SHP77 (cell line): ENCODE measurements at regions not wholly inside any gene's neighbourhood (a gene's known extent, or its start where the extent isn't known, plus 50 kb on each side); places are given as distances from the start of the nearest gene placed in this dataset.

Source experiments
- DNase-seq, 2 experiments: peaks; one replicate each; lab custom pipeline; 2025; lab: John Stamatoyannopoulos, UW

- no peak for DNase-seq
These were observed 464.6 kb upstream of the PKN2 start for GRCh38 chr1:88219521-88219920.

GRCh38 chr1:88221411-88221810 is 462.7 kb upstream of the PKN2 start:
- no peak for DNase-seq

- no peak for DNase-seq
These were observed 459.2 kb upstream of the PKN2 start for GRCh38 chr1:88224906-88225305.

- no peak for DNase-seq
These were observed 456.0 kb upstream of the PKN2 start for GRCh38 chr1:88228114-88228513.

- DNase-seq, result no peak
These were observed 453.9 kb upstream of the PKN2 start for GRCh38 chr1:88230126-88230525.

- DNase-seq, result no peak
These were observed 447.0 kb upstream of the PKN2 start for GRCh38 chr1:88237058-88237457.

- DNase-seq, result no peak
These were observed 444.9 kb upstream of the PKN2 start for GRCh38 chr1:88239205-88239604.

- no peak for DNase-seq
These were observed 436.4 kb upstream of the PKN2 start for GRCh38 chr1:88247666-88248065.

GRCh38 chr1:88250915-88251314 is 433.2 kb upstream of the PKN2 start:
- DNase-seq, result no peak

- DNase-seq, result no peak
These were observed 431.3 kb upstream of the PKN2 start for GRCh38 chr1:88252745-88253144.

GRCh38 chr1:88265606-88266005 is 418.5 kb upstream of the PKN2 start:
- DNase-seq, result no peak

- DNase-seq, result no peak
These were observed 418.0 kb upstream of the PKN2 start for GRCh38 chr1:88266051-88266450.

- DNase-seq, result no peak
These were observed 411.9 kb upstream of the PKN2 start for GRCh38 chr1:88272216-88272615.

GRCh38 chr1:88274431-88274830 is 409.6 kb upstream of the PKN2 start:
- no peak for DNase-seq

GRCh38 chr1:88275259-88275862 is 408.7 kb upstream of the PKN2 start:
- no peak for DNase-seq

GRCh38 chr1:88276163-88276562 is 407.9 kb upstream of the PKN2 start:
- no peak for DNase-seq

- DNase-seq, result no peak
These were observed 400.0 kb upstream of the PKN2 start for GRCh38 chr1:88284066-88284465.

GRCh38 chr1:88284666-88285366 is 399.3 kb upstream of the PKN2 start:
- DNase-seq, result no peak

- no peak for DNase-seq
These were observed 397.4 kb upstream of the PKN2 start for GRCh38 chr1:88286716-88287115.

GRCh38 chr1:88288571-88288970 is 395.5 kb upstream of the PKN2 start:
- no peak for DNase-seq

- DNase-seq, result no peak
These were observed 394.5 kb upstream of the PKN2 start for GRCh38 chr1:88289401-88290102.

GRCh38 chr1:88291611-88292354 is 392.3 kb upstream of the PKN2 start:
- no peak for DNase-seq
